ENCODE measurements at regions not wholly inside any gene's neighbourhood (a gene's known extent, or its start where the extent isn't known, plus 50 kb on each side); places are given as distances from the start of the nearest gene placed in this dataset.
"Not testable (repeated sequence)": the region's sequence is repeated elsewhere in the genome, so short reads cannot be mapped to it uniquely, and the experiment has no call there.

GRCh38 chr16:29094729-29095624, 110.1 kb downstream of the LAT start:
- not testable (repeated sequence) for H3K27ac ChIP-seq; DNase-seq (ENCODE audit: low spot score); ATAC-seq (ENCODE audit: insufficient number of reproducible peaks, low FRiP score, low read depth); H3K27me3 ChIP-seq (replicated peaks; ENCODE audit: insufficient read depth); H3K4me1 ChIP-seq (ENCODE audit: control insufficient read depth in 1 of 2, low read depth in 2 of 2); H3K36me3 ChIP-seq; H3K9me3 ChIP-seq; H3K4me3 ChIP-seq

GRCh38 chr16:29094325-29094724, 109.5 kb downstream of the LAT start:
- DNase-seq (ENCODE audit: low spot score); H3K27ac ChIP-seq; ATAC-seq (ENCODE audit: insufficient number of reproducible peaks, low FRiP score, low read depth): not testable (repeated sequence)

GRCh38 chr16:29089679-29090078, 104.8 kb downstream of the LAT start:
- not testable (repeated sequence) for H3K36me3 ChIP-seq; H3K4me3 ChIP-seq; H3K9me3 ChIP-seq; ATAC-seq (ENCODE audit: insufficient number of reproducible peaks, low FRiP score, low read depth); H3K27me3 ChIP-seq (replicated peaks; ENCODE audit: insufficient read depth); DNase-seq (ENCODE audit: low spot score); H3K4me1 ChIP-seq (ENCODE audit: control insufficient read depth in 1 of 2, low read depth in 2 of 2); H3K27ac ChIP-seq

More at GRCh38 chr16:29094325-29094724, 109.5 kb downstream of the LAT start:
- H3K9me3 ChIP-seq; H3K27me3 ChIP-seq (replicated peaks; ENCODE audit: insufficient read depth); H3K4me3 ChIP-seq; H3K36me3 ChIP-seq; H3K4me1 ChIP-seq (ENCODE audit: control insufficient read depth in 1 of 2, low read depth in 2 of 2): not testable (repeated sequence)

GRCh38 chr16:29087673-29088072, 102.8 kb downstream of the LAT start:
- not testable (repeated sequence) for H3K4me3 ChIP-seq; ATAC-seq (ENCODE audit: insufficient number of reproducible peaks, low FRiP score, low read depth); H3K9me3 ChIP-seq; H3K27ac ChIP-seq; H3K4me1 ChIP-seq (ENCODE audit: control insufficient read depth in 1 of 2, low read depth in 2 of 2); H3K36me3 ChIP-seq; H3K27me3 ChIP-seq (replicated peaks; ENCODE audit: insufficient read depth); DNase-seq (ENCODE audit: low spot score)

- not testable (repeated sequence) for H3K27ac ChIP-seq; H3K4me1 ChIP-seq (ENCODE audit: control insufficient read depth in 1 of 2, low read depth in 2 of 2); H3K27me3 ChIP-seq (replicated peaks; ENCODE audit: insufficient read depth); DNase-seq (ENCODE audit: low spot score); H3K9me3 ChIP-seq; ATAC-seq (ENCODE audit: insufficient number of reproducible peaks, low FRiP score, low read depth); H3K36me3 ChIP-seq
- peak overlapping the region; percentile 65 for H3K4me3 ChIP-seq
Observed at GRCh38 chr16:29081829-29082639, 97.2 kb downstream of the LAT start.

- not testable (repeated sequence) for DNase-seq (ENCODE audit: low spot score); H3K4me1 ChIP-seq (ENCODE audit: control insufficient read depth in 1 of 2, low read depth in 2 of 2); H3K27me3 ChIP-seq (replicated peaks; ENCODE audit: insufficient read depth); H3K36me3 ChIP-seq; H3K9me3 ChIP-seq
- H3K27ac ChIP-seq: peak overlapping the region; percentile 53 to 75
- H3K4me3 ChIP-seq: peak overlapping the region; percentile 72
- peak; percentile 52 for ATAC-seq (ENCODE audit: insufficient number of reproducible peaks, low FRiP score, low read depth)
Observed at GRCh38 chr16:29074554-29075402, 89.9 kb downstream of the LAT start.

- not testable (repeated sequence) for DNase-seq (ENCODE audit: low spot score); ATAC-seq (ENCODE audit: insufficient number of reproducible peaks, low FRiP score, low read depth); H3K27ac ChIP-seq; H3K36me3 ChIP-seq; H3K4me3 ChIP-seq; H3K9me3 ChIP-seq; H3K4me1 ChIP-seq (ENCODE audit: control insufficient read depth in 1 of 2, low read depth in 2 of 2); H3K27me3 ChIP-seq (replicated peaks; ENCODE audit: insufficient read depth)
Observed at GRCh38 chr16:29062235-29062634, 77.4 kb downstream of the LAT start.

GRCh38 chr16:29061467-29061921, 76.6 kb downstream of the LAT start:
- not testable (repeated sequence) for H3K4me1 ChIP-seq (ENCODE audit: control insufficient read depth in 1 of 2, low read depth in 2 of 2); H3K27ac ChIP-seq; H3K4me3 ChIP-seq; H3K9me3 ChIP-seq; H3K36me3 ChIP-seq; DNase-seq (ENCODE audit: low spot score); H3K27me3 ChIP-seq (replicated peaks; ENCODE audit: insufficient read depth); ATAC-seq (ENCODE audit: insufficient number of reproducible peaks, low FRiP score, low read depth)

GRCh38 chr16:29060022-29060810, 75.4 kb downstream of the LAT start:
- not testable (repeated sequence) for ATAC-seq (ENCODE audit: insufficient number of reproducible peaks, low FRiP score, low read depth); H3K4me1 ChIP-seq (ENCODE audit: control insufficient read depth in 1 of 2, low read depth in 2 of 2); DNase-seq (ENCODE audit: low spot score); H3K27me3 ChIP-seq (replicated peaks; ENCODE audit: insufficient read depth); H3K9me3 ChIP-seq; H3K27ac ChIP-seq; H3K4me3 ChIP-seq; H3K36me3 ChIP-seq

GRCh38 chr16:29059575-29059974, 74.7 kb downstream of the LAT start:
- not testable (repeated sequence) for H3K4me3 ChIP-seq; H3K4me1 ChIP-seq (ENCODE audit: control insufficient read depth in 1 of 2, low read depth in 2 of 2); DNase-seq (ENCODE audit: low spot score); H3K27me3 ChIP-seq (replicated peaks; ENCODE audit: insufficient read depth); H3K36me3 ChIP-seq; H3K27ac ChIP-seq; ATAC-seq (ENCODE audit: insufficient number of reproducible peaks, low FRiP score, low read depth); H3K9me3 ChIP-seq

All from thoracic aorta (tissue), 2 donors.